Hepatocyte (in vitro differentiated cells): ENCODE measurements at regions not wholly inside any gene's neighbourhood (a gene's known extent, or its start where the extent isn't known, plus 50 kb on each side); places are given as distances from the start of the nearest gene placed in this dataset.

ENCODE experiments used
- CTCF ChIP-seq: fragments of 200-600 bp; sonication (generic); IDR thresholded peaks from 2 replicates; pipeline ENCODE4 v1.5.1; 2016; ENCODE audit warnings: antibody characterized with exemption, mild to moderate bottlenecking; ENCODE audit not compliant: poor library complexity
- EZH2 ChIP-seq: fragments of 200-600 bp; sonication (generic); IDR thresholded peaks from 2 replicates; pipeline ENCODE4 v1.6.1; 2016; ENCODE audit warnings: antibody characterized with exemption, mild to moderate bottlenecking, borderline replicate concordance
- EZH2phosphoT487 ChIP-seq: fragments of 200-600 bp; sonication (generic); IDR thresholded peaks from one replicate; pipeline ENCODE4 v1.6.1; 2018; ENCODE audit warnings: antibody characterized with exemption, mild to moderate bottlenecking, low read depth, moderate library complexity; ENCODE audit not compliant: unreplicated experiment, severe bottlenecking

DNA sequence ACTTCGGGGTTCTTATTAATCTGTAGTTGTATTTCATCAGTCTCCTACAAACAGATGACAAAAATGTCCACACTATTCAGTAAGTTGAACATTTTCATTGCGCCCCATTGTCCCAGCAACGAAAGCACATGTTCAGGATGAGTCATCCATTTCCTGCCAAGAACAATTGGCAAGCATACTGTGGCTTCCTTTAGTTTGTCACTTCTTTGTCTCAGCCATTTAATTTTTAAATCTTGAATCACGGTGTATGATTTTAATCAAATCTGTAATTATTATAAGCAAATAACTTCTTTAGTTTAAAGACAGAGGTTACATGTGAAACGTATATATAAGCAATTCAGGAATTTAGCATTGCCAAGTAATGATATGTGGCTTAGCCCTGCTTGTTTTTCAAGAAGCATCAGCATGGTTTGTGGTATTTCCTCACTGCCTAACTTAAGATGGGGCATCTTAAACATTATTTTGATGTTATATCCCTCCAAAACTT, 211.3 kb upstream of the KRR1 start:
- TF ChIP-seq CTCF, result no peak
- TF ChIP-seq EZH2, result no peak
- TF ChIP-seq EZH2phosphoT487, result no peak
